Fibroblast of villous mesenchyme (primary cell): ENCODE measurements at regions not wholly inside any gene's neighbourhood (a gene's known extent, or its start where the extent isn't known, plus 50 kb on each side); places are given as distances from the start of the nearest gene placed in this dataset.

ENCODE experiments used
- DNase-seq: peaks from one replicate; pipeline ENCODE4 v3.0.0-alpha.2; 2010; ENCODE audit warnings: low read depth
- H3K4me3 ChIP-seq: 2 replicates; pipeline ENCODE4 v1.5.1; 2011; ENCODE audit warnings: low read depth, mild to moderate bottlenecking, low read length
- TF ChIP-seq, protein P1 (sequence below): IDR thresholded peaks from 2 replicates; pipeline ENCODE4 v1.5.1; 2012; ENCODE audit warnings: low read depth, mild to moderate bottlenecking, low read length; ENCODE audit not compliant: insufficient read depth

DNA sequence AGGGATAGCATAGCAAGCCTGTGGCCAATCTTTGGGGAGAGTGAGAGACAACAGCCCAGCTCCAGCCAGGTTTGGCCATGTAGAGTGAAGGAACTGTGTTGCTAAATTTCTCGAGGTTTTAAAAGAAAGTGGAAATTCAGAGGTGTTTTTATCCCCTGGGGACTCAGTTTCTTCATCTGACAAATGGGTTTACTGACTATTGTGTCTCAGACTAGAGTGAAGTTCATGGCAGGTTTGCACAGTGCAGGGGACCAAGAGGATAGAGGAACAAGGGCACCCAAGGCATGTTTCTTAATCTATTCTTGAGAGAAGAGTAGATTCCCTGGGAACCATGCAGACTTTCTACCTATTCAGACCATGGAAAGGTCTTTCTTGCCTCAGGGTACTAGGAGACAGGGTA, 555.8 kb upstream of the C16orf82 start:
- H3K4me3 ChIP-seq = no peak overlapping the region
- TF ChIP-seq, protein P1, sequence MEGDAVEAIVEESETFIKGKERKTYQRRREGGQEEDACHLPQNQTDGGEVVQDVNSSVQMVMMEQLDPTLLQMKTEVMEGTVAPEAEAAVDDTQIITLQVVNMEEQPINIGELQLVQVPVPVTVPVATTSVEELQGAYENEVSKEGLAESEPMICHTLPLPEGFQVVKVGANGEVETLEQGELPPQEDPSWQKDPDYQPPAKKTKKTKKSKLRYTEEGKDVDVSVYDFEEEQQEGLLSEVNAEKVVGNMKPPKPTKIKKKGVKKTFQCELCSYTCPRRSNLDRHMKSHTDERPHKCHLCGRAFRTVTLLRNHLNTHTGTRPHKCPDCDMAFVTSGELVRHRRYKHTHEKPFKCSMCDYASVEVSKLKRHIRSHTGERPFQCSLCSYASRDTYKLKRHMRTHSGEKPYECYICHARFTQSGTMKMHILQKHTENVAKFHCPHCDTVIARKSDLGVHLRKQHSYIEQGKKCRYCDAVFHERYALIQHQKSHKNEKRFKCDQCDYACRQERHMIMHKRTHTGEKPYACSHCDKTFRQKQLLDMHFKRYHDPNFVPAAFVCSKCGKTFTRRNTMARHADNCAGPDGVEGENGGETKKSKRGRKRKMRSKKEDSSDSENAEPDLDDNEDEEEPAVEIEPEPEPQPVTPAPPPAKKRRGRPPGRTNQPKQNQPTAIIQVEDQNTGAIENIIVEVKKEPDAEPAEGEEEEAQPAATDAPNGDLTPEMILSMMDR = no peak
- no peak for DNase-seq

DNA sequence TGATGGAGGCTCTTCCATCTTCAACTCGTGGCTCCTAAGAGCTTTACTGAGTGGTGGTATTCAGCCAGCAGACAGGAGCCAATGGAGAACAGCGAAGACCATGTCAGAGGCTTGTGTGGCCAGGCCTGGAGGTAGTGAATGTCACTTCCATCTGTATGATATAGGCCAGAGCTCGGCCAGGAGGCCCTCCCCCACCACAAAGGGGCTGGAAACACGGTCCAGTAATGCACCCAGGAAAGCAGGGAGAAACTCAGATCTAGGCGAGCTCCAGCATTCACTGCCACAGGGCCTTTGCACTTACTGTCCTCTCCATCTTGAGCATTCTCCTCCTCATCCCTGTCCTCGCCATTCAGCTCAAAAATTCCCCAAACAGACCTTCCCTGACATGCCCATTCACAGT, 555.3 kb upstream of the C16orf82 start:
- no peak overlapping the region for H3K4me3 ChIP-seq
- TF ChIP-seq, protein P1 = no peak
- DNase-seq = no peak

DNA sequence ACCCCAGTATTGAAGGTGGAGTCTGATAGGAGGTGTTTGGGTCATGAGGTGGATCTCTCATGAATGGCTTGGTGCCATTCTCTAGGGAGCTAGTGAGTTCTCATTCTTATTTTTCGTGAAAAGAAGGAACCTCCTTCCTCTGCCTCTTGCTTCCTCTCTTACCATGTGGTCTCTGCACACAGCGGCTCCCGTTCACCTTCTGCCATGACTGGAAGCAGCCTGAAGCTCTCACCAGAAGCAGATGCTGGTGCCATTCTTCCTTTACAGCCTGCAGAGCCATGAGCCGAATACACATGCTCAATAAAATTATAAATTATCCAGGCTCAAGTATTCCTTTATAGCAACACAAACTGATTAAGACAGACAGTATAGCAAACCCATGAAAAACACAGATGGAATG, 545.1 kb upstream of the C16orf82 start:
- TF ChIP-seq, protein P1 = no peak
- no peak for DNase-seq
- no peak overlapping the region for H3K4me3 ChIP-seq

DNA sequence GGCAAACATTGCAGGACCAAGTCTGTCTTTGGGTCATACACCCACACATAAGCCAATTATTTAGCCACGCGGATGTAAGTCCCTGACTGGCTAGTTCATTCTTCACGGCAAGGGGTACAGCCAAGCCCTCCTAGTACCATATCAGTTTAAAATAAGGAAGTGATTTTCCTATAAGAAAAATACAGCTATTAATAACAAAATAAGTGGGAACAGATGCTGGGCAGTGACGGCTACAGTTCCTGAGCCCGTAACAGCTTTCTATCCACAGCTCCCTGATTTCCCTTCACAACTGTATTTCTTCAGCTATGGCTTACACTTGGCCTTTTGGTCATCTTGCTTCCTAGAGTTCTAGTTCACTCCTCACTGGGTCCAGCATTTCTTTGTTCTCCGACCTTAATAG, 542.4 kb upstream of the C16orf82 start:
- no peak for DNase-seq
- no peak overlapping the region for H3K4me3 ChIP-seq
- TF ChIP-seq, protein P1 = no peak

DNA sequence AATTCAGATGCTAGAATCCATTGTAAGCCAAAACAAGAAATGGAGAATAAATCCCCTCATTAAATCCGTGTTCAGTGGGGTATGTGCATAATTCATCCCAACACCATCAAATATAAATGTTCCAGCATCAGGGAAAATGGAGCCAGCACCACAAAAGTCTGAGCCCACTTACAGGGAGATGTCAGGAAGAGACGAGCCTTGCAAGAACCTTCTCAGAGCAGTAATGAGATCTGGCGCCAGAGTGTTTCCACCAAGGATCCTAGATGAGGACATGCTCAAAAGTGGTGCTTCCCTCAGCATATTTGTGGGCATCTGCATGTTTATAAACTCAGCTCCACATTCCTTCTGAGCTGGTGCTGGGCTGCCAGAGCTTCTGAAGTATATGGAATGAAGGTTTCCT, 541.9 kb upstream of the C16orf82 start:
- TF ChIP-seq, protein P1 = no peak
- no peak for DNase-seq
- H3K4me3 ChIP-seq = no peak overlapping the region

DNA sequence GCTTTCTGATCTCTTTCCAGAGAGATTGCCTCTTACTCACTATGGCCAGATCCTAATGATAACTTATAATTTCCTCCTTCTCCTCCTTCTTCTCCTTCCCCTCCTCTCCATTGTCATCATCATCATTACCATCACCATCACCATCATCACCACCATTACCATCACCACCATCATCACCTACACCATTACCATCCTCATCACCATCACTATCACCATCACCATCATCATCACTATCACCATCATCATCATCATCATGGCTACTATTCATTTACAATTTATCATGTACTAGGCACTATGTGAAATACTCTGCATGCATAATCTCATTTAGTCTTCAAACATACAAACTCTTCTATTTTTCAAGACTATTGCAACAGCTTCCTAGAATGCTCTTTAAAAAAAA, 540.9 kb upstream of the C16orf82 start:
- DNase-seq = no peak
- TF ChIP-seq, protein P1 = no peak
- H3K4me3 ChIP-seq = no peak overlapping the region

DNA sequence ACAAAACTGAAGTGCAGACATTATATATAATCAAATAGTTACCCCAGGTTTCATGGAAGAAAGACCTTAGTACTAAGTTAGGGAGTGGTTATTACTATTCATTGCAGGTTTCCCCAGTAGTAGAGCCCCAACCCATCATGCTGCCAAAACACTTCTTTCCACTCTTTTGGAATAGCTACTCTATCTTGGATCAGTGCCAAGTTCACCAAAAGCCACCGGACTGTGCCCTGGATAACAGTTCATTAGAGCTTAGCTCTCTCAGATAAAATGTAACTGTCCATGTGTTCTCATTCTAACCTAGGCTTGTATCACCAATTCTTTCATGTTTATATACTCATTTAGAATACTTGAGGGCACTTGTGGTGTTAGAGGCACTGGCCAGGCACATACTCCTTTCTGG, 540.1 kb upstream of the C16orf82 start:
- TF ChIP-seq, protein P1 = no peak
- no peak for DNase-seq

More for the DNA sequence above, 540.1 kb upstream of the C16orf82 start:
- no peak overlapping the region for H3K4me3 ChIP-seq
